Stimulated activated CD8-positive, alpha-beta memory T cell treated with anti-CD3 and anti-CD28 coated beads, Interleukin-4, amount 100 ng/mL, for 1 hour (primary cell): ENCODE measurements at regions not wholly inside any gene's neighbourhood (a gene's known extent, or its start where the extent isn't known, plus 50 kb on each side); places are given as distances from the start of the nearest gene placed in this dataset.
"Not testable (repeated sequence)": the region's sequence is repeated elsewhere in the genome, so short reads cannot be mapped to it uniquely, and the experiment has no call there.

ENCODE experiments used
- DNase-seq, 2 donors: peaks; one replicate each; pipeline ENCODE4 v3.0.0-alpha.2; 2020; ENCODE audit warnings: low read depth in 2 of 2, low spot score in 1 of 2

DNA sequence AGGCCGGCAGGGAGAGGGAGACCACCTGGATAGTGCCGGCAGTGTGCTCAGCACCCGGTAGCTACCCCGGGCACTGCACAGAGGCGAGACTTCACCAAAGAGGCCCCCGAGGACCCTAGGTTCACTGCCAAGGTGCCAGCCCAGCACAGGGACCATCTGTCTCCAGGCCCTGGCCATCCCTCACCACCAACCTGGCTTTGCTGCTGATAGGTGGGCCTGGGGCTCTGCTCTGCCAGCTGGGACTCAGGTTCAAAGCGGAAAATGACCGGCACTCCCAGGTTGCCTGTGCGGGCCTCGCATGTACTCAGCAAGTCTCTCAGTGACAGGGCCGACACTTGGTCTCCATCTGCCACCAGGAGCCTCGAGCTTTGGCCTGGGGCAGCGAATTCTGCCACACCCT, 812.2 kb downstream of the BRD1 start:
- no peak for DNase-seq

GRCh38 chr22:49014227-49015201, 813.2 kb downstream of the BRD1 start:
- DNase-seq: no peak

- no peak for DNase-seq
These were observed 814.0 kb downstream of the BRD1 start for GRCh38 chr22:49013707-49014106.

GRCh38 chr22:49012712-49013395, 814.8 kb downstream of the BRD1 start:
- DNase-seq: no peak

DNA sequence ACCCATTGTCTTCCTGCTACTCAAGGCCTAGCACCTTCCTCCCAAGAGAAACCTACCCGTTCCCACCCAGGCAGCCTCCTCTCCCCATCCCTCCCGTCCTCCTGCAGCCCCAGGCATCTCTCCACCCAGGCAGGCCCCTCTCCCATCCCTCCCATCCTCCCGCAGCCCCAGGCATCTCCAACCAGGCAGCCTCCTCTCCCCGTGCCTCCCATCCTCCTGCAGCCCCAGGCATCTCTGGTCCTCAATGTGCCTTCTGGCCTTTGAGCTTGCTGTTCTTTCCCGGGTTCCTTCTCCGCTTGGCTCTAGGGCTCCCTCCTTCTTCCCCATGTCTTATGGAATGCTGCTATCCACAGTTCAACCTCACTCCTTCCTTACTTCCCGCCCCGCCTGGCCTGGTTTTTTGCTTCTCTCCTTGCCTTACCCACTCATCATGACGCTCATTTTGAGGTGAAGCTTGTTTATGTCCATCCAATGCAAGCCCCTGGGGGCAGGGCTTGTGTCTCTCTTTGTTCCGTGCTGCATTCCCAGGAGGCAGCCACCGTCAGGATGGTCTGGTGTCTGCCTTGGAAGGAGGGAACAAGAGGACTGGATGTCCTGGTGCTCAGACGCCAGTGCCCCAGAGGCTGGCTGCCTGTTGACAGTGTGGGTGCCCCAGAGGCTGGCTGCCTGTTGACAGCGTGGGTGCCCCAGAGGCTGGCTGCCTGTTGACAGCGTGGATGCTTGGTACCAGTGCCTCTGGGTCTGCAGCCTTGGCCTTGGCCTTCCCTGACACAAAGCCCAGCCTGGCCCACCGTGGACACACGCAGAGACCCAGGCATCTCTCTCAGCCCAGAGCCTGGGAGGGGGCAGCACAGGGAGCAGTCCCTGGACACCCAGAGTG, 815.7 kb downstream of the BRD1 start:
- no peak for DNase-seq

DNA sequence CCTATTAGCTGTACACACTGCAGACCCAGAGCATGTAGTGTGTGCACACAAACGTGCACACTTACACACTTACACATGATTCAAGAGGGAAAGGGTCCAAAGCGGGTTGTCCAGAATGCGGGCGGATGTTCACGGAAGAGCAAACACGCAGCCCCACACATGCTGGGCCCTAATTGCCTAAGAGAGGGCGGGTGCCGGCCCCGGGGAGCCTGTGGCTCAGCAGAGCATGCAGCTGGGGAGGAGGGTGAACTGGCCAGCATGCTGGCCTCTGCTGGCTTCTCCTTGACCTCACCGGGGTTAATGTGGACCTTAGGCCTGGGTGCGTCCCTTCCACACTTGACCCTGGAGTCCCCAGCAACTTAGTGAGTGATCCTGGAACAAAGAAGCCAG, 816.3 kb downstream of the BRD1 start:
- DNase-seq: no peak

GRCh38 chr22:49010901-49011300, 816.8 kb downstream of the BRD1 start:
- DNase-seq: no peak

GRCh38 chr22:49010070-49010863, 817.4 kb downstream of the BRD1 start:
- DNase-seq: no peak

DNA sequence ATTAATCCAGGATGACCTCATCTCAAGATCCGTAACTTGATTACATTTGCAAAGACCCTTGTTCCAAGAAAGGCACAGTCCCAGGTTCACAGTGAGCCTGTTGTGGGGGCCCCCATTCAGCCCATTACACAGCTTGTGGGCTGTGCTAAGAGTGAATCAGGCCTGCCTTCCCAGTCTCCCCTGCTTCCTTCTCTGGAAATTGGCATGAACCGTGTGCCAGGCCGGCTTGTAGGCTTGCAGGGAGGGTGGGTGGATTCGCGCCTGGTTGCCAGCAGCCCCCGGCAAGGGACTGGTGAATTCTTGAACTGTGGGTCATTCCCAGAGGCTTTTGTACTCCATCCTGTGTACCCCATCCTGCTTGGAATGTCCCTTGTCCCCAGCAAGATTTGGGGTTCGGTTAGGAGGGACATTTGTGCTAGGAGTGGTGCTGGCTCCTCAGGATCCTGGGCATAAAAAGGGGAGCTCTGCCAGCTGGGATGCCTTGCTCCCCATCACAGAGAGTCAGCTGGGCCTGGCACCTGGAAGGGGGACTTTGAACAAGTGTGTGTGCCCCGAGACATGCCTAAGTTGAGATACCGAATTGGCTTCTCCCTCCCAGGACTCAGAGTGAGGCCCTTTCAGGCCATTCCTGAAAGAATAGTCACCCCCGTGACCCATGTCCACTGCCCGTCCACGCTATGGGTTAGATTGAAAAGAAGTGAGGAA, 818.2 kb downstream of the BRD1 start:
- DNase-seq: no peak

DNA sequence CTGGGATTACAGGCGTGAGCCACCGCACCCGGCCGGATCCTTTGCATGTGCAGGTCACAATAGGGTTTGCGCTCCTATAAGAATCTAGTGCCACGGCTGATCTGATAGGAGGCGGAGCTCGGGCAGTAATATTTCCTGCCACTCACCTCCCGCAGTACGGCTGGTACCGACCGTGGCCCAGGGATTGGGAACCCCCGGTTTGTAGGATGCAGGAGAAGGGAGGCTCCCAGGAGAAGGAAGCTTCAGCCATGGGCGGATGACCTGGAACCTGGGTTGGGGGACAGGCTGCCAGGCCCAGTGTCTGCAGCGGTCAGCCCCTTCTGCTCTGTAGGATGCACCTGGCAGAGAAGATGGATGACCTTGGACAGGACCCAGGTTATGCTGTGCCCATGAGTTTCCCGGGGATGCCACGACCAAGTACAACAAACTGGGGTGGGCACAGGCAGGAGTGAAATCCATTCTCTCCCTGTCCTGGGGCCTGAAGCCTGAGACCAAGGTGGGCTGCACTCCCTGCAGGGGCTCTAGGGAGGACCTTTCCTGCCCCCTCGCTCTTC, 818.9 kb downstream of the BRD1 start:
- DNase-seq: no peak

GRCh38 chr22:49007013-49007653, 820.5 kb downstream of the BRD1 start:
- no peak for DNase-seq

DNA sequence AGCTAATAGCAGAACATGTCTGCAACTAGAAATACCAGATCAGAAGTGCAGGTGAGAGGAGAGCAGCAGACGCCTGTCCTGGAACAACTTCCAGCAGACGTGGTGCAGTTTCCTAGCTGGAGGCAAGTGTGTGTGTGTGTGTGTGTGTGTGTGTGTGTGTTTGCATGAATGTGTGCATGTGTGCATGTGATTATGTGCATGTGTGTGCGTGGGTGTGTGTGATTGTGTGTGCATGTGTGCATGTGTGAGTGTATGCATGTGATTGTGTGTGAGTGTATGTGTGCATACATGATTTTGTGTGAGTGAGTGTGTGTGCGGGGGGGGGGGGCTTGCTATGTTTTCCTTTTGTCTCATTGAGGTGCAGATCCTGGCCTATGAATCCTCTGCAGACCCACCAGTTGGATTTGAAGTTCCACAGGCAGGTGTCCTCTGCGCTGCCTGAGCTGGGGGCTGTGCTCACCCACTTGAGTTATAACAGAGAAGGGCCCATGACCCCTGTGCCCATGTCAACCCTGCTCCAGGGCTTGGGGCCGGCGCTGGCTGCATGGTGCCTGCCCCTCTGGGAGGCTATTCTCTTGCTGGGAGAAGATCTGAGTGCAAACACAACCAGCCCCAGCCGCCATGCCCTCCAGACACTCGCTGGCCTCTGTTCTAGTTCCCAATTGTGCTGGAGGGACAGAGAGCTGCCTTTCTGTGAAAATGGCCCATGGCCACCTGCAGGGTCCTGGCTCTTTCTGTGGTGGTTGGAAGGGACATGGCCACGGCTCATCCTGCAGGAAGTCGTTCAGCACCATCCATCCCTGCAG, 821.3 kb downstream of the BRD1 start:
- no peak for DNase-seq

DNA sequence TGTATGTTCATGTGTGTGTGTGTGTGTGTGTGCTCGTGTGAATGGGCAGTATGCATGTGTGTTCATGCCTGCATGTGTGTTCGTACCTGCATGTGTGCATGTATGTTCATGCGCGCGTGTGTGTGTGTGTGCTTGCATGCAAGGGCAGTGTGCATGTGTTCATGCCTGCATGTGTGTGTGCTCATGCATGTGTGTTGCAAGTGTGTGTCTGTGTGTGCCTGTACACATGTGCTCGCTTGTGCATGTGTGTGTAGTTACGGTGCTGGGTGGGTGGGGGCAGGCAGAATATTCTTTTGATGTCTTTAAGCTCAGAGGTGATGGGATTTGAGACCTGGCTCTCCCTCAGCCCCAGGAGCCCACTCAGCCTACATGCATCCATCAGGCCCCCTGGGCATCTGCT, 822.1 kb downstream of the BRD1 start:
- DNase-seq: no peak

- no peak for DNase-seq
These were observed 822.9 kb downstream of the BRD1 start for GRCh38 chr22:49004484-49005399.

DNA sequence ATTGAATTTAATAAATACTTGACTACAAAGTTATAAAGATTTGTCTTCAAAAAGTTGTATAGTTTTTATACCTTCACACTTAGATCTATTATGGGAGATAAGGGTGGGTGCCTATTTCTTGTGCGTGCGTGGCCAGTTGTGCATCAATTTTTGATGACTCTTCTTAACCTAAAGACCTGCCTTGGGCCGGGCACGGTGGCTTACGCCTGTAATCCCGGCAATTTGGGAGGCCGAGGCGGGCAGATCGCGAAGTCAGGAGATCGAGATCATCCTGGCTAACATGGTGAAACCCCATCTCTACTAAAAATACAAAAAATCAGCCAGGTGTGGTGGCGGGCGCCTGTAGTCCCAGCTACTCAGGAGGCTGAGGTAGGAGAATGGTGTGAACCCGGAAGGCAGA, 830.1 kb downstream of the BRD1 start:
- DNase-seq: not testable (repeated sequence)

DNA sequence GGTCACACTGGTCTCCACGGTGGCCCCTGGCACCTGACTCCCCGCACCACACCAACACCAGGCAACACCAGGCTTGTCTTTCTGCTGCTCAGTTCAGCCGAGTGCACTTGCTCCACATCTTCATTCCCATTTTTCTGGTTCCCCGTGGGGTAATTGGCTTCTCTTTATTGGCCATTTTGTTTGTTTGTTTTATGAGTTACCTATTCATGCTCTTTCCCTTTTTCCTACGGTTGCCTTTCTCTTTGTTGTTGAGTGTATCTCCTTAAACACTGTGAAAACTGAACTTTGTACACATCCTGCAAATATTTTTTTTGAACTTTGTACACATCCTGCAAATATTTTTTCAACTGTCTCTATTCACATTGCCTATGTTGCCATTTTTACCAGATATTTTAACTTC, 834.0 kb downstream of the BRD1 start:
- DNase-seq: no peak

GRCh38 chr22:48984639-48985038, 843.0 kb downstream of the BRD1 start:
- no peak for DNase-seq
